DOHH2 (cell line): ENCODE measurements at regions not wholly inside any gene's neighbourhood (a gene's known extent, or its start where the extent isn't known, plus 50 kb on each side); places are given as distances from the start of the nearest gene placed in this dataset.

Experiments used
- CTCF ChIP-seq: fragments of 200-600 bp; sonication (generic); IDR thresholded peaks from one replicate; pipeline ENCODE4 v1.5.1; 2014; ENCODE audit warnings: antibody characterized with exemption, mild to moderate bottlenecking, low read depth, low read length; ENCODE audit not compliant: poor library complexity, severe bottlenecking
- EZH2phosphoT487 ChIP-seq: fragments of 200-600 bp; sonication (generic); IDR thresholded peaks from 2 replicates; pipeline ENCODE4 v1.6.1; 2017; ENCODE audit warnings: borderline replicate concordance, mild to moderate bottlenecking, antibody characterized with exemption, low read length, moderate library complexity, mixed read lengths

- TF ChIP-seq CTCF (no peak), EZH2phosphoT487 (no peak)
Measured at GRCh38 chr1:95311014-95311413, 77.0 kb downstream of the RWDD3 start.
